Fibroblast of lung (primary cell): ENCODE measurements at regions not wholly inside any gene's neighbourhood (a gene's known extent, or its start where the extent isn't known, plus 50 kb on each side); places are given as distances from the start of the nearest gene placed in this dataset.

Experiments
- CTCF ChIP-seq, 2 donors: IDR thresholded peaks in 1 of 2; conservative IDR thresholded peaks in 1 of 2; 1 replicate in 1 of 2; 2 replicates in 1 of 2; pipeline ENCODE4 v1.5.1; 2011 to 2012; ENCODE audit warnings: low read length in 2 of 2, control low read depth in 1 of 2, inconsistent platforms in 1 of 2, low read depth in 1 of 2, mild to moderate bottlenecking in 1 of 2
- EZH2 ChIP-seq: IDR thresholded peaks from 2 replicates; pipeline ENCODE4 v1.5.1; 2012; ENCODE audit warnings: low read length, control low read depth, mild to moderate bottlenecking; ENCODE audit errors: missing control alignments

DNA sequence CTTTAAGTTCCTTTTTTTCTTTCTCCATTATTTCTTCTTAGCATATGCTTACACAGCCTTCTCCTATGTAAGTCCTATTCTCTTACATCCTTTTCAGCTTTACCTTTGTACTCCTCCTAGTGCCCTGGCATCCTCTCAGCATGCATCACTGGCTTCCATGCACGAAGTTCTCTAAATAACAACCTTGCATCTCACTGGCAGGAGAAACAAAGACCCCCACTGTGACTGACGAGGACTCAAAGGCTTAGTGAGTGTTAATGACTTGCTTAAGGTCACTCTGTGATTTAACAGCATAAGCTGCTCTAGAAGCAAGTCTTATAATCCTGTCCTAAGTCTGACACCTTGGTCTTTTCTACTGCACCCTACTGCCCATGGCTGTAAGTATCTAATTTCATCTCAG lies 1236.0 kb upstream of the CELF4 start:
- no peak for TF ChIP-seq CTCF (conservative IDR thresholded peaks at IDR 0.05 in 1 of 2, IDR thresholded peaks at IDR 0.05 in 1 of 2; ENCODE audit: low read depth in 1 of 2, low read length in 2 of 2)
- TF ChIP-seq EZH2 = no peak
